HEK293 (cell line): ENCODE measurements at regions not wholly inside any gene's neighbourhood (a gene's known extent, or its start where the extent isn't known, plus 50 kb on each side); places are given as distances from the start of the nearest gene placed in this dataset.

Source experiments
- CTCF ChIA-PET: fragments of 350-600 bp; formaldehyde crosslinking; extraction: SDS; loops from one replicate; lab custom pipeline; 2021; ENCODE audit warnings: antibody characterized with exemption; lab: Yijun Ruan, JAX
- POLR2A ChIA-PET: fragments of 300-600 bp; formaldehyde crosslinking; extraction: SDS; loops from one replicate; lab custom pipeline; 2020; ENCODE audit warnings: antibody characterized with exemption, inconsistent platforms; lab: Yijun Ruan, JAX
- H3K27ac ChIP-seq: fragments of 200-500 bp; sonication (Bioruptor generic); 2 replicates; pipeline ENCODE4 v1.5.1; 2014; ENCODE audit warnings: low read depth, low read length, control low read depth, inconsistent platforms; ENCODE audit errors: extremely low read depth
- H3K36me3 ChIP-seq, 2 experiments: fragments of 200-500 bp in 1 of 2; sonication (Bioruptor generic) in 1 of 2; 1 replicate in 1 of 2; 2 replicates in 1 of 2; pipeline ENCODE4 v1.5.1; 2014 to 2017; ENCODE audit warnings: inconsistent platforms in 2 of 2, low read length in 2 of 2; ENCODE audit not compliant: control insufficient read depth in 2 of 2, insufficient read depth in 1 of 2
- H3K4me1 ChIP-seq: fragments of 200-500 bp; sonication (Bioruptor generic); 2 replicates; pipeline ENCODE4 v1.5.1; 2014; ENCODE audit warnings: mild to moderate bottlenecking, low read length, inconsistent platforms; ENCODE audit not compliant: control insufficient read depth, insufficient read depth
- H3K4me3 ChIP-seq: 2 replicates; pipeline ENCODE4 v1.5.1; 2011; ENCODE audit warnings: low read depth, mild to moderate bottlenecking, control low read depth, low read length, moderate library complexity
- H3K9me3 ChIP-seq: fragments of 200-500 bp; sonication (Bioruptor generic); 2 replicates; pipeline ENCODE4 v1.5.1; 2014; ENCODE audit warnings: low read depth, low read length, inconsistent platforms; ENCODE audit not compliant: control insufficient read depth, insufficient read depth
- GLI4 ChIP-seq: fragments of 450-650 bp; formaldehyde crosslinking; IDR thresholded peaks from 2 replicates; pipeline ENCODE4 v1.5.1; 2016; ENCODE audit warnings: missing biosample characterization, missing genetic modification characterization
- KLF16 ChIP-seq: fragments of 450-650 bp; formaldehyde crosslinking; IDR thresholded peaks from 2 replicates; pipeline ENCODE4 v1.5.1; 2017; ENCODE audit warnings: missing biosample characterization, missing genetic modification characterization
- SETDB1 ChIP-seq: IDR thresholded peaks from one replicate; pipeline ENCODE4 v1.6.1; 2017; ENCODE audit warnings: mild to moderate bottlenecking, low read length, moderate library complexity, mixed read lengths; ENCODE audit not compliant: insufficient read length
- YY2 ChIP-seq: fragments of 450-650 bp; formaldehyde crosslinking; IDR thresholded peaks from 2 replicates; pipeline ENCODE4 v1.5.1; 2016; ENCODE audit warnings: missing biosample characterization, missing genetic modification characterization
- ZBTB1 ChIP-seq: fragments of 450-650 bp; formaldehyde crosslinking; IDR thresholded peaks from 2 replicates; pipeline ENCODE4 v1.5.1; 2016; ENCODE audit warnings: missing biosample characterization, missing genetic modification characterization
- ZBTB11 ChIP-seq: fragments of 450-650 bp; formaldehyde crosslinking; conservative IDR thresholded peaks from 2 replicates; pipeline ENCODE4 v1.5.1; 2016; ENCODE audit warnings: low read depth, missing biosample characterization, missing genetic modification characterization
- ZBTB7A ChIP-seq: fragments of 450-650 bp; formaldehyde crosslinking; IDR thresholded peaks from 2 replicates; pipeline ENCODE4 v1.5.1; 2016; ENCODE audit warnings: low read depth, missing biosample characterization, missing genetic modification characterization
- ZNF133 ChIP-seq: fragments of 450-650 bp; formaldehyde crosslinking; IDR thresholded peaks from 2 replicates; pipeline ENCODE4 v1.5.1; 2016; ENCODE audit warnings: missing biosample characterization, missing genetic modification characterization
- ZNF221 ChIP-seq: fragments of 450-650 bp; formaldehyde crosslinking; IDR thresholded peaks from 2 replicates; pipeline ENCODE4 v1.5.1; 2017; ENCODE audit warnings: missing biosample characterization, missing genetic modification characterization, borderline replicate concordance
- ZNF280C ChIP-seq: fragments of 450-650 bp; formaldehyde crosslinking; IDR thresholded peaks from 2 replicates; pipeline ENCODE4 v1.5.1; 2016; ENCODE audit warnings: missing biosample characterization, missing genetic modification characterization
- ZNF292 ChIP-seq: fragments of 450-650 bp; formaldehyde crosslinking; IDR thresholded peaks from 2 replicates; pipeline ENCODE4 v1.5.1; 2016; ENCODE audit warnings: low read depth, missing biosample characterization, missing genetic modification characterization, borderline replicate concordance
- ZNF585B ChIP-seq: fragments of 450-650 bp; formaldehyde crosslinking; IDR thresholded peaks from 2 replicates; pipeline ENCODE4 v1.5.1; 2016; ENCODE audit warnings: missing biosample characterization, missing genetic modification characterization
- ZNF626 ChIP-seq: fragments of 450-650 bp; sonication (Bioruptor Pico); formaldehyde crosslinking; IDR thresholded peaks from 2 replicates; pipeline ENCODE4 v1.5.1; 2018; ENCODE audit warnings: missing biosample characterization, missing genetic modification characterization, inconsistent platforms
- ZNF664 ChIP-seq: fragments of 450-650 bp; formaldehyde crosslinking; IDR thresholded peaks from 2 replicates; pipeline ENCODE4 v1.5.1; 2016; ENCODE audit warnings: missing biosample characterization, missing genetic modification characterization
- ZNF768 ChIP-seq: fragments of 450-650 bp; formaldehyde crosslinking; IDR thresholded peaks from 2 replicates; pipeline ENCODE4 v1.5.1; 2018; ENCODE audit warnings: missing biosample characterization, mild to moderate bottlenecking, missing genetic modification characterization
- ZNF776 ChIP-seq: fragments of 450-650 bp; formaldehyde crosslinking; IDR thresholded peaks from 2 replicates; pipeline ENCODE4 v1.5.0; 2017; ENCODE audit warnings: missing biosample characterization, missing genetic modification characterization, borderline replicate concordance
- ZSCAN16 ChIP-seq: fragments of 450-650 bp; formaldehyde crosslinking; IDR thresholded peaks from 2 replicates; pipeline ENCODE4 v1.5.1; 2016; ENCODE audit warnings: missing biosample characterization, missing genetic modification characterization
- TF ChIP-seq, protein P1 (sequence below): fragments of 450-650 bp; formaldehyde crosslinking; IDR thresholded peaks from 2 replicates; pipeline ENCODE4 v1.5.1; 2016; ENCODE audit warnings: missing biosample characterization, missing genetic modification characterization
- TF ChIP-seq, protein P2 (sequence below): fragments of 450-650 bp; formaldehyde crosslinking; IDR thresholded peaks from 2 replicates; pipeline ENCODE4 v1.5.1; 2016; ENCODE audit warnings: missing biosample characterization, missing genetic modification characterization

DNA sequence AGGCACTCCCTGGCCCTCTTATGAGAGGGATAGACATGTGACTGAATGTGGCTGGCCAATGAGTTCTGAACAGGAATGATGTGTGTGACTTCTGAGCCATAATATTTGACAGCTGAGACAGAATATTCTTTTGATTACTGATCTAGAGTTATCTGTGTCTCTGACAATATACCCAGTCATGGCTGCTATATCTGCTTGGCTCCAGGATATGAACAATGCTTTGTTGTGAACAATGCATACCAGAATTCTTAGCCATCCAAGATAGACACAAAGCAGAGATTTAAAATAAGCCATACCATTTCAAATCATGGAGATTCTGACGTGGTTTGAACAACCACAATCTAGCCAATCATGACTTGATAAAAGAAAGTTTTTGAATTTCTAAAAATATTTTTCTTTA is 840.3 kb upstream of the SEMA6A start:
- Histone ChIP-seq H3K36me3 (no peaks in the 10 kb centered on the region), H3K4me3 (no peak overlapping the region), H3K9me3 (no peaks in the 10 kb centered on the region), H3K27ac (no peak overlapping the region), H3K4me1 (no peaks in the 10 kb centered on the region)
- ChIA-PET POLR2A (no interaction called here), CTCF (no interaction called here)
- TF ChIP-seq ZNF664 (no peak), SETDB1 (no peak)

- Histone ChIP-seq H3K27ac (no peak overlapping the region), H3K4me1 (no peaks in the 10 kb centered on the region), H3K36me3 (no peaks in the 10 kb centered on the region), H3K9me3 (no peaks in the 10 kb centered on the region), H3K4me3 (no peak overlapping the region)
- ChIA-PET CTCF (no interaction called here), POLR2A (no interaction called here)
- TF ChIP-seq, protein P1, sequence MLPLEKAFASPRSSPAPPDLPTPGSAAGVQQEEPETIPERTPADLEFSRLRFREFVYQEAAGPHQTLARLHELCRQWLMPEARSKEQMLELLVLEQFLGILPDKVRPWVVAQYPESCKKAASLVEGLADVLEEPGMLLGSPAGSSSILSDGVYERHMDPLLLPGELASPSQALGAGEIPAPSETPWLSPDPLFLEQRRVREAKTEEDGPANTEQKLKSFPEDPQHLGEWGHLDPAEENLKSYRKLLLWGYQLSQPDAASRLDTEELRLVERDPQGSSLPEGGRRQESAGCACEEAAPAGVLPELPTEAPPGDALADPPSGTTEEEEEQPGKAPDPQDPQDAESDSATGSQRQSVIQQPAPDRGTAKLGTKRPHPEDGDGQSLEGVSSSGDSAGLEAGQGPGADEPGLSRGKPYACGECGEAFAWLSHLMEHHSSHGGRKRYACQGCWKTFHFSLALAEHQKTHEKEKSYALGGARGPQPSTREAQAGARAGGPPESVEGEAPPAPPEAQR (tag by site-specific recombination): no peak
Measured at GRCh38 chr5:117411701-117412100, 837.1 kb upstream of the SEMA6A start.

GRCh38 chr5:117405197-117405596 is 830.6 kb upstream of the SEMA6A start:
- CTCF ChIA-PET: no interaction called here
- Histone ChIP-seq H3K4me1 (no peaks in the 10 kb centered on the region), H3K9me3 (no peaks in the 10 kb centered on the region), H3K4me3 (no peak overlapping the region), H3K36me3 (no peaks in the 10 kb centered on the region), H3K27ac (no peak overlapping the region)
- TF ChIP-seq, protein P2, sequence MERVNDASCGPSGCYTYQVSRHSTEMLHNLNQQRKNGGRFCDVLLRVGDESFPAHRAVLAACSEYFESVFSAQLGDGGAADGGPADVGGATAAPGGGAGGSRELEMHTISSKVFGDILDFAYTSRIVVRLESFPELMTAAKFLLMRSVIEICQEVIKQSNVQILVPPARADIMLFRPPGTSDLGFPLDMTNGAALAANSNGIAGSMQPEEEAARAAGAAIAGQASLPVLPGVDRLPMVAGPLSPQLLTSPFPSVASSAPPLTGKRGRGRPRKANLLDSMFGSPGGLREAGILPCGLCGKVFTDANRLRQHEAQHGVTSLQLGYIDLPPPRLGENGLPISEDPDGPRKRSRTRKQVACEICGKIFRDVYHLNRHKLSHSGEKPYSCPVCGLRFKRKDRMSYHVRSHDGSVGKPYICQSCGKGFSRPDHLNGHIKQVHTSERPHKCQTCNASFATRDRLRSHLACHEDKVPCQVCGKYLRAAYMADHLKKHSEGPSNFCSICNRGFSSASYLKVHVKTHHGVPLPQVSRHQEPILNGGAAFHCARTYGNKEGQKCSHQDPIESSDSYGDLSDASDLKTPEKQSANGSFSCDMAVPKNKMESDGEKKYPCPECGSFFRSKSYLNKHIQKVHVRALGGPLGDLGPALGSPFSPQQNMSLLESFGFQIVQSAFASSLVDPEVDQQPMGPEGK (tag by site-specific recombination): no peak
- TF ChIP-seq ZBTB7A (tag by site-specific recombination) (no peak), GLI4 (no peak), ZNF292 (tag by site-specific recombination) (no peak), ZNF133 (tag by site-specific recombination) (no peak), ZNF664 (no peak), KLF16 (tag by site-specific recombination) (no peak)
- POLR2A ChIA-PET: no interaction called here

DNA sequence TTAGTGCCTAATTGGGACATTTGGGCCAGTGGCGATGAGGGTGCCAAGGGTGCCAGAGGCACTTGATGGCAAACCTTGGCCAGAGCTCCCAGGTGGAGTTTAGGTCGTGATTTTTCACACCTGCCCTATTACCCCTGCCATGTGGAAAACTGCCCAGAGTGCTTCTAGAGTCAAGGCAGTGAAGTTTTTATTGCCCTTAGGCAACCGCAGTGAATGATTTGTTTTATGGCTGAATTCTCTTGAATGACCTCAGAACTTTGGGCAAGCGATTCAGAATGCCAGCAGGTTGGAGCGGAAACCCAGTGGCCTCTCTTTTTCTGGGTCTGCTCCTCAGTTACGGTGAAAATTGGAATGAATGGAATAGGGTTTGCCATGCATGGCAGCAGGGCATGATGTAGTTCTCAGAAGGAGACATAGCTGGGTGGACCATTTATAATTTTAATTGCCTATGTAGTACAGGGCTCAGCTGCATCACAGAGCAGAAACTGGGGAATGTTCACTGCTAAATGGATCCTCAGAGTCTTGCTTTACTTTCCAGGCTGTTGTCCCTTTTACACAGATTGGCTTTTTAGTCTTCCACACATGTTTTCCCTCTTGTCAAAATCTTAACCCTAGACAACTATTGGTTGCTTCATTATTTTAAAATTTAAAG is 820.0 kb upstream of the SEMA6A start:
- Histone ChIP-seq H3K4me1 (no peaks in the 10 kb centered on the region), H3K36me3 (no peaks in the 10 kb centered on the region), H3K27ac (no peak overlapping the region), H3K4me3 (no peak overlapping the region), H3K9me3 (no peaks in the 10 kb centered on the region)
- ChIA-PET POLR2A (no interaction called here), CTCF (interaction anchor here (0.6 kb wide), 2 partner anchors 9 to 822 kb away, joined by 3 read pairs; no protein-coding TSS in a partner anchor)
- no peak for TF ChIP-seq ZSCAN16 (tag by site-specific recombination)
- no peak for TF ChIP-seq ZNF776
- TF ChIP-seq ZNF221: no peak
- no peak for TF ChIP-seq ZNF585B (tag by site-specific recombination)
- TF ChIP-seq ZBTB11 (tag by site-specific recombination): no peak
- no peak for TF ChIP-seq ZBTB1 (tag by site-specific recombination)
- TF ChIP-seq ZNF280C (tag by site-specific recombination): no peak
- no peak for TF ChIP-seq ZNF626 (tag by site-specific recombination)
- TF ChIP-seq YY2 (tag by site-specific recombination): no peak
- TF ChIP-seq ZNF768 (tag by site-specific recombination): no peak
